Gastrocnemius medialis (tissue), 4 donors: ENCODE measurements at regions not wholly inside any gene's neighbourhood (a gene's known extent, or its start where the extent isn't known, plus 50 kb on each side); places are given as distances from the start of the nearest gene placed in this dataset.

Source experiments
- CTCF ChIP-seq, 5 experiments: fragments of 450-650 bp in 3 of 5; fragments of 200-600 bp in 2 of 5; sonication (generic) in 2 of 5; IDR thresholded peaks in 4 of 5; conservative IDR thresholded peaks in 1 of 5; 1 replicate in 4 of 5; 2 replicates in 1 of 5; pipeline ENCODE4 v1.5.1; 2016 to 2019; ENCODE audit warnings: antibody characterized with exemption in 5 of 5, mild to moderate bottlenecking in 3 of 5, moderate library complexity in 3 of 5
- POLR2A ChIP-seq, 2 donors: fragments of 450-650 bp; IDR thresholded peaks; one replicate each; pipeline ENCODE4 v1.6.1; 2017; ENCODE audit warnings: antibody characterized with exemption in 2 of 2, mild to moderate bottlenecking in 2 of 2, moderate library complexity in 2 of 2

GRCh38 chr12:87809916-87810315 is 219.3 kb downstream of the C12orf50 start:
- TF ChIP-seq CTCF (IDR thresholded peaks at IDR 0.05 in 4 of 5, conservative IDR thresholded peaks at IDR 0.05 in 1 of 5) (no peak), POLR2A (IDR thresholded peaks at IDR 0.05) (no peak)
